Duodenal mucosa (tissue), 2 donors: ENCODE measurements at regions not wholly inside any gene's neighbourhood (a gene's known extent, or its start where the extent isn't known, plus 50 kb on each side); places are given as distances from the start of the nearest gene placed in this dataset.

Experiments
- H3K27ac ChIP-seq: one replicate; pipeline ENCODE4 v1.7.0; 2013; ENCODE audit warnings: low read depth, low read length
- H3K27me3 ChIP-seq, 2 donors: one replicate each; pipeline ENCODE4 v1.7.0; 2013; ENCODE audit warnings: low read length in 2 of 2, control low read depth in 1 of 2; ENCODE audit not compliant: insufficient read depth in 2 of 2, control insufficient read depth in 1 of 2
- H3K36me3 ChIP-seq, 2 donors: one replicate each; pipeline ENCODE4 v1.7.0; 2013; ENCODE audit warnings: low read length in 2 of 2, control low read depth in 1 of 2; ENCODE audit not compliant: insufficient read depth in 2 of 2, control insufficient read depth in 1 of 2
- H3K4me1 ChIP-seq, 2 donors: one replicate each; pipeline ENCODE4 v1.7.0; 2013; ENCODE audit warnings: low read length in 2 of 2, control low read depth in 1 of 2; ENCODE audit not compliant: insufficient read depth in 2 of 2, control insufficient read depth in 1 of 2
- H3K4me3 ChIP-seq, 2 donors: one replicate each; pipeline ENCODE4 v1.7.0; 2013; ENCODE audit warnings: low read length in 2 of 2, low read depth in 1 of 2
- H3K9ac ChIP-seq, 2 donors: one replicate each; pipeline ENCODE4 v1.7.0; 2013; ENCODE audit warnings: low read length in 2 of 2, low read depth in 1 of 2
- H3K9me3 ChIP-seq, 2 donors: one replicate each; pipeline ENCODE4 v1.7.0; 2013; ENCODE audit warnings: low read length in 2 of 2, control low read depth in 1 of 2; ENCODE audit not compliant: control insufficient read depth in 1 of 2

DNA sequence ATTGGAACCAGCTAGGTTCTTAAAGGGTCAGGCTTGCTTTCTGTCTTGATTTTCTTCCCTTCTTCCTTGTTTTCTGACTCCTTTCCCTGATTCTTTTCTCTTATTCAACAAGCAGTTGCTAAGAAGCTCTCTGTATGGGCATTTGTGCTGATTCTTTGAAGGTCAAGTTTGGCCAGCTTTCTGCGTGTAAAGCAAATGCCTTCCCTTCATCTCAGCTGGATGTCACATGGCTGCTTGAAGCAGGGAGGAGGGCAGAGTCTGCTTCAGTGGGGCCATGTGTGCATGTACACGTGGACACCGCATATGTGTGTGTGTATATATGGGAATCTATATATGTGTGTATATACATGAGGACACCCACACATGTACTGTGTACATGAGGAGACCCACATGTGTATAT, 139.9 kb upstream of the ATP6AP2 start:
- Histone ChIP-seq H3K4me3 (no peak overlapping the region), H3K36me3 (no peaks in the 10 kb centered on the region), H3K9ac (no peak overlapping the region), H3K4me1 (no peaks in the 10 kb centered on the region), H3K27me3 (no peaks in the 10 kb centered on the region), H3K27ac (no peak overlapping the region), H3K9me3 (no peaks in the 10 kb centered on the region)

DNA sequence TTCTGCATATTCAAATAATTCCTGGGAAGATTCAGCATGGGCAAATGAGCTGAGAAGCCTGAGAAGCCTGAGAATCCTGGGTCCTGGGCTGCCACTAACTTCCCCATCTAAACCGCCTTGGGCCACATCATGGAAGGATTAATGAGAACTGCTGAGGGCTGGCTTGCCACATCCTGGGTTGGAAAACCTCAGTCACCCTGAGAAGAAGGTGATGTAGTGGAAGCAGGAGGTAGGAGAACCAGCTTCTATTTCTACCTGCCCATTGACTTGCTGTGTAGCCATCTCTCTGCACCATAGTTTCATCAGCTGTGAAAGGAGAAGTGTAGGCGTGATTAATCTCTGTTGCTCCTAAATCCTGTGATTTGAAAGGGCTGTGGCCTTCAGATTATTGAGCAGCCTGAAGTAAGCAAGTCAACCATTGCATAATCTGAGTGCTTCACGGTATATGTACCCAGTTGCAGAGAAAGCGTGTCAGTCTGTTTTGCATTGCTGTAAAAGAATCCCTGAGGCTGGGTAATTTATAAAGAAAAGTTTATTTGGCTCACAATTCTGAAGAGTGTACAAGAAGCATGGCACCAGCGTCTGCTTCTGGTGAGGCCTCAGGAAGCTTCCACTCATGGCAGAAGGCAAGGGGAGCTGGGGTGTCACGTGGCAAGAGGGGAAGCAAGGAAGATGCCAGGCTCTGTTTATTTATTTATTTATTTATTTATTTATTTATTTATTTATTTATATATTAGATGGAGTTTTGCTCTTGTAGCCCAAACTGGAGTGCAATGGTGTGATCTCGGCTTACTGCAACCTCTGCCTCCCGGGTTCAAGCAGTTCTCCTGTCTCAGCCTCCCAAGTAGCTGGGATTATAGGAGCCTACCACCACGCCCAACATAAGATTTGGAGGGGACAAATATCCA, 140.9 kb upstream of the ATP6AP2 start:
- Histone ChIP-seq H3K36me3 (no peaks in the 10 kb centered on the region), H3K9me3 (no peaks in the 10 kb centered on the region), H3K27me3 (no peaks in the 10 kb centered on the region), H3K27ac (no peak overlapping the region), H3K4me1 (no peaks in the 10 kb centered on the region), H3K9ac (no peak overlapping the region), H3K4me3 (no peak overlapping the region)

- Histone ChIP-seq H3K27ac (no peak overlapping the region), H3K4me1 (no peaks in the 10 kb centered on the region), H3K4me3 (no peak overlapping the region), H3K9ac (no peak overlapping the region), H3K9me3 (no peaks in the 10 kb centered on the region), H3K36me3 (no peaks in the 10 kb centered on the region), H3K27me3 (no peaks in the 10 kb centered on the region)
Observed at GRCh38 chrX:40437348-40437747, 143.4 kb upstream of the ATP6AP2 start.

DNA sequence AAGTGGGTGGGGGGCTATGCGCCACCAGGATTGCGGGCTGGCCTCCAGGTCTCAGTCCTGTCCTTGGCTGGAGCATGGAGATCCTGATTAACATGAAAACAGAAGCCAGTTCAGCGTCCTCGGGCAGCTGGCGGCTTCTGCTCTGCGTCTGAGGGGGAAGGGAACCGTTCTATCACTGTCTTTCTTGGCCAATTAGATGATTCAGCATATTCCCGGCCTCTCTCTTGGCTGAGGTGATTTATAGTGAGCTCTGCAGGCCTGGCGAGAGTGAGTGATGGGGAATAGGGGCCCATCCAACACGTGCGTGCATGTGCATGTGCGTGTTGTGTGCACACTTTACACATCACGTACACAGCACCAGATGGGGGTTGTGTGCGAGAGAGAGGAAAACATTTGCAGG, 145.8 kb upstream of the ATP6AP2 start:
- no peak overlapping the region for H3K9ac ChIP-seq

GRCh38 chrX:40434443-40434842, 146.3 kb upstream of the ATP6AP2 start:
- Histone ChIP-seq H3K27ac (no peak overlapping the region), H3K9ac (no peak overlapping the region), H3K4me3 (no peak overlapping the region), H3K9me3 (no peaks in the 10 kb centered on the region), H3K27me3 (no peaks in the 10 kb centered on the region), H3K4me1 (no peaks in the 10 kb centered on the region), H3K36me3 (no peaks in the 10 kb centered on the region)

More for the DNA sequence above, 145.8 kb upstream of the ATP6AP2 start:
- no peaks in the 10 kb centered on the region for H3K9me3 ChIP-seq
- H3K4me3 ChIP-seq: no peak overlapping the region
- H3K27me3 ChIP-seq: no peaks in the 10 kb centered on the region
- H3K36me3 ChIP-seq: no peaks in the 10 kb centered on the region
- no peak overlapping the region for H3K27ac ChIP-seq
- H3K4me1 ChIP-seq: no peaks in the 10 kb centered on the region

GRCh38 chrX:40433160-40433559, 147.6 kb upstream of the ATP6AP2 start:
- Histone ChIP-seq H3K27ac (no peak overlapping the region), H3K4me1 (no peaks in the 10 kb centered on the region), H3K27me3 (no peaks in the 10 kb centered on the region), H3K9ac (no peak overlapping the region), H3K36me3 (no peaks in the 10 kb centered on the region), H3K9me3 (no peaks in the 10 kb centered on the region), H3K4me3 (no peak overlapping the region)

GRCh38 chrX:40424259-40424658, 156.5 kb upstream of the ATP6AP2 start:
- no peaks in the 10 kb centered on the region for H3K4me1 ChIP-seq
- H3K36me3 ChIP-seq: no peaks in the 10 kb centered on the region
- H3K4me3 ChIP-seq: no peak overlapping the region
- H3K9ac ChIP-seq: no peak overlapping the region
- H3K9me3 ChIP-seq: no peaks in the 10 kb centered on the region
- H3K27ac ChIP-seq: no peak overlapping the region
- H3K27me3 ChIP-seq: no peaks in the 10 kb centered on the region

- Histone ChIP-seq H3K4me3 (no peak overlapping the region), H3K9ac (no peak overlapping the region), H3K36me3 (no peaks in the 10 kb centered on the region), H3K27ac (no peak overlapping the region), H3K9me3 (no peaks in the 10 kb centered on the region), H3K4me1 (no peaks in the 10 kb centered on the region), H3K27me3 (no peaks in the 10 kb centered on the region)
Observed at GRCh38 chrX:40423299-40423698, 157.5 kb upstream of the ATP6AP2 start.

DNA sequence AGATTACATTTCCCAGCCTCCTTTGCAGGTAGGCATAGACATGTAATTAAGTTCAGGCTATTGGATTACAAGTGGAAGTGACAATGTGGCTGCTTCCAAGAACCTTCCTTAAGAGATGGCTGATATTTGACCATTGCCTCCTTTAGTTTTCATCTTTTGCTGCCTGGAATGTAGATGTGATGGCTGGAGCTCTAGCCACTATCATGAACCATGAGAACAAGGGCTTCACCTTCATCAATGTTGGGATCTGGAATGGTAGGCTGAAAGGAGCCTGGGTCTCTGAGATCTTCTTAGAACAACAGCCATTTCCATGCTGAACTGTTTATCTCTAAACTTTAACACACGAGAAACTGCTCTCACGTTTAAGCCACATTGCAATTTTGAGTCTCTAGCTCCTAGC, 158.7 kb upstream of the ATP6AP2 start:
- H3K27ac ChIP-seq: no peak overlapping the region
- no peak overlapping the region for H3K9ac ChIP-seq
- H3K4me1 ChIP-seq: no peaks in the 10 kb centered on the region
- H3K4me3 ChIP-seq: no peak overlapping the region
- no peaks in the 10 kb centered on the region for H3K36me3 ChIP-seq
- H3K27me3 ChIP-seq: no peaks in the 10 kb centered on the region
- no peaks in the 10 kb centered on the region for H3K9me3 ChIP-seq

DNA sequence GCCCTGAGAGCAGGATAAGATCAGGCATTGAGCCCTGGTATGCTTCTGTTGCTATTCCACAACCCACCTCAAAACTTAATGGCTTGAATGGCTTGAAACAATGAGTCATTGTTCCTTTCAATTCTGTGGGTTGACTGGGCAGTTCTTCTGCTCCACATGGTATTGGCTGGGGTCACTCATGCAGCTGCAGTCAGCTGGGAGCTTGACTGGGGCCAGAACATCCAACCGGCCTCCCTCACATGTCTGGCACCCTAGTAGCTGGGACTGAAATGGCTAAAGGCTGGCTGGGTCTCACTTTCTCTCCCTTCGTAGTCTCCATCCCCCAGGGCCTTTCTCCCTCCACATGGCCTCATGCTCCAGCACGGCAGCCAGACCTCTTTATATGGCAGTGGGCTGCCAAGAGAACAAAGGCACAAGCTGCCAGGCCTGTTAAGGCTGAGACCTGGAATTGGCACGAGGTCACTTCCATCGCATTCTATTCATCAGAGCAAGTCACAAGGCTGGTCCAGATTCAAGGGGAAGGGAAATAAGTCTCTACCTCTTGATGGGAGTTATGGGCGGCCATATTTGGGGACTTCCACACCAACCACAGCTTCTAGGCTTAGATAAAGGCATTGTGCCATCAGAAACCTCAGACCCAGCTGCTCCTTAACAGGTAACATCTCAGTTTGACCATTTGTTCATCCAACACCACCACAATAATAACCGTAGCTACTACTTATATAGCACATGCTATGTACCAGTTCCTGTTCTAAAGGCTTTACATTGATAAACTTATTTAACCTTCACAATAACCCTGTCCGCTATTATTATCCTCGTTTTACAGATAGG, 159.7 kb upstream of the ATP6AP2 start:
- Histone ChIP-seq H3K9me3 (no peaks in the 10 kb centered on the region), H3K27ac (no peak overlapping the region)

More for the DNA sequence above, 159.7 kb upstream of the ATP6AP2 start:
- H3K27me3 ChIP-seq: no peaks in the 10 kb centered on the region
- no peak overlapping the region for H3K9ac ChIP-seq
- H3K4me1 ChIP-seq: no peaks in the 10 kb centered on the region
- no peak overlapping the region for H3K4me3 ChIP-seq
- no peaks in the 10 kb centered on the region for H3K36me3 ChIP-seq
